ENCODE measurements at regions not wholly inside any gene's neighbourhood (a gene's known extent, or its start where the extent isn't known, plus 50 kb on each side); places are given as distances from the start of the nearest gene placed in this dataset.

DNA sequence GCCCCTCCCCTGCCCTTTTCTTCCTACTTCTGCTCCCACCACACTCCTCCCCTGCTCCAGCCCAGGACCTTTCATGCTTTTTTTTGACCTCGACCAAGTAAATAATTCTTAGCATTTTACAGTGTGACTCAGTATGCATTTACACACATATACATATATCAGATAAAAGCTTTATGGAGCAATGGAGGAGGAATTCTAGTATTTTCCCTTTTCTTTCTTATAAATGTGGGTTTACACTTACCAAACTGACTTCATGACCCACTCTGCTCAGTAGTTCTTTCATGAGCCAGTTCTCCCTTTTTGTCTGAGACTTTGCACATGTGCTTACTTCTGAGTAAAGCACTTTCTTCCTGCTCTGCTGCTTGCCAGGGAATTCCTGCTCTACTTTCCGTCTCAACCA, 111.8 kb upstream of the H2AZ1 start (continued):
- TF ChIP-seq, protein P1, sequence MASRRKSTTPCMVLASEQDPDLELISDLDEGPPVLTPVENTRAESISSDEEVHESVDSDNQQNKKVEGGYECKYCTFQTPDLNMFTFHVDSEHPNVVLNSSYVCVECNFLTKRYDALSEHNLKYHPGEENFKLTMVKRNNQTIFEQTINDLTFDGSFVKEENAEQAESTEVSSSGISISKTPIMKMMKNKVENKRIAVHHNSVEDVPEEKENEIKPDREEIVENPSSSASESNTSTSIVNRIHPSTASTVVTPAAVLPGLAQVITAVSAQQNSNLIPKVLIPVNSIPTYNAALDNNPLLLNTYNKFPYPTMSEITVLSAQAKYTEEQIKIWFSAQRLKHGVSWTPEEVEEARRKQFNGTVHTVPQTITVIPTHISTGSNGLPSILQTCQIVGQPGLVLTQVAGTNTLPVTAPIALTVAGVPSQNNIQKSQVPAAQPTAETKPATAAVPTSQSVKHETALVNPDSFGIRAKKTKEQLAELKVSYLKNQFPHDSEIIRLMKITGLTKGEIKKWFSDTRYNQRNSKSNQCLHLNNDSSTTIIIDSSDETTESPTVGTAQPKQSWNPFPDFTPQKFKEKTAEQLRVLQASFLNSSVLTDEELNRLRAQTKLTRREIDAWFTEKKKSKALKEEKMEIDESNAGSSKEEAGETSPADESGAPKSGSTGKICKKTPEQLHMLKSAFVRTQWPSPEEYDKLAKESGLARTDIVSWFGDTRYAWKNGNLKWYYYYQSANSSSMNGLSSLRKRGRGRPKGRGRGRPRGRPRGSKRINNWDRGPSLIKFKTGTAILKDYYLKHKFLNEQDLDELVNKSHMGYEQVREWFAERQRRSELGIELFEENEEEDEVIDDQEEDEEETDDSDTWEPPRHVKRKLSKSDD (conservative IDR thresholded peaks at IDR 0.05; ENCODE audit: low read length) = no peak
- TF ChIP-seq MEF2A (IDR thresholded peaks at IDR 0.05; ENCODE audit: control insufficient read depth, low read depth, low read length) = no peak
- TF ChIP-seq, protein P2, sequence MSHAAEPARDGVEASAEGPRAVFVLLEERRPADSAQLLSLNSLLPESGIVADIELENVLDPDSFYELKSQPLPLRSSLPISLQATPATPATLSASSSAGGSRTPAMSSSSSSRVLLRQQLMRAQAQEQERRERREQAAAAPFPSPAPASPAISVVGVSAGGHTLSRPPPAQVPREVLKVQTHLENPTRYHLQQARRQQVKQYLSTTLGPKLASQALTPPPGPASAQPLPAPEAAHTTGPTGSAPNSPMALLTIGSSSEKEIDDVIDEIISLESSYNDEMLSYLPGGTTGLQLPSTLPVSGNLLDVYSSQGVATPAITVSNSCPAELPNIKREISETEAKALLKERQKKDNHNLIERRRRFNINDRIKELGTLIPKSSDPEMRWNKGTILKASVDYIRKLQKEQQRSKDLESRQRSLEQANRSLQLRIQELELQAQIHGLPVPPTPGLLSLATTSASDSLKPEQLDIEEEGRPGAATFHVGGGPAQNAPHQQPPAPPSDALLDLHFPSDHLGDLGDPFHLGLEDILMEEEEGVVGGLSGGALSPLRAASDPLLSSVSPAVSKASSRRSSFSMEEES (CRISPR knock-in tag; IDR thresholded peaks at IDR 0.05) = no peak

DNA sequence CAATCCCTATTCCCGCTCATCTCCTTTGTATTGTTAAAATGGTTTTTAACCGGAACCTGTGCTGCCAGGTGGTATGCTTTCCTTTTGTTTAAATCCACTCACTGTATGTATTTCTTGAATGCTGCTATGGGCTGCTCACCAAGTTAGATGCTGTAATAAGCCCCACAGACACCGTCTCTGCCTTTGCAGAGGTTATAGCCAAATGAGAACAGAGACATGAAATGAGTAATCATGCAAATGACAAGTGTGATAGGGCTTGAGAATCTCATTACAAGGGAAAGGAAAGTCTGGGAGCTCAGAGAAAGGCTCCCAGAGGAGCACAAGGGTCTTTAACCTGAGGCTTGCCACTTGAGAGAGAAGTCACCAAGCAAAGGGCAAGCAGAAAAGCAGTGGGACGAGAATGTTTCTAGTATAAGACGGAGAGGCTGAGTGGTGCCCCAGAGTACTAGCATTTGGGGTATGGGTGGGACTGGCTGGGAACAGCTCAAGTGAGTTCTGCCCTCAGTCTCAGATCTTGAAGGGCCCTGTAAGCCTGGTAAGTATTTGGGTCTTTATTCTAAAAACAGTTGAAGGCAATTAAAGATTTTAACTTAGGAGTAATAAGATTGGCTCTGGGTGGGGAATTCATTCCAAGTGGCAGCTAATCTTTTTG, 110.8 kb upstream of the H2AZ1 start:
- ChIA-PET POLR2A (no interaction called here), CTCF (ENCODE audit: low intra/inter-chr PET ratio) (no interaction called here)
- Histone ChIP-seq H3K4me2 (ENCODE audit: insufficient read depth, low read length) (no peak overlapping the region), H3K27me3 (ENCODE audit: control insufficient read depth in 2 of 2, insufficient read depth in 2 of 2, low read length in 2 of 2) (no peaks in the 10 kb centered on the region), H3K27ac (ENCODE audit: extremely low read depth, low read depth, low read length) (no peak overlapping the region), H3K36me3 (ENCODE audit: control insufficient read depth, insufficient read depth, low read length) (no peaks in the 10 kb centered on the region), H3K9me1 (ENCODE audit: control insufficient read depth, insufficient read depth, low read length) (no peaks in the 10 kb centered on the region), H3K4me3 (no peak overlapping the region), H3K79me2 (ENCODE audit: control insufficient read depth, insufficient read depth, low read length) (no peaks in the 10 kb centered on the region), H4K20me1 (replicated peaks; ENCODE audit: control insufficient read depth, insufficient read depth, low read length) (no peaks in the 10 kb centered on the region), H3K9me3 (replicated peaks; ENCODE audit: control insufficient read depth, insufficient read depth, low read depth, low read length) (no peaks in the 10 kb centered on the region), H3K9ac (ENCODE audit: insufficient read depth in 1 of 2, low read depth in 2 of 2, low read length in 2 of 2) (no peak overlapping the region), H2AFZ (ENCODE audit: low read depth, low read length) (no peak overlapping the region), H3K4me1 (replicated peaks in 1 of 2; ENCODE audit: control insufficient read depth in 2 of 2, insufficient read depth in 2 of 2, low read length in 2 of 2) (no peaks in the 10 kb centered on the region)
- DNase-seq (ENCODE audit: extremely low read depth in 1 of 4, low spot score in 3 of 4) (no peak), FAIRE-seq (no peak), ATAC-seq (no peak)
- no TSS peak for BruUV-seq (replicated peaks)
- WGBS (ENCODE audit: insufficient coverage, low coverage, missing lambda C conversion rate) = 1% methylated on average over 5 of the region's 5 CpGs
- in situ Hi-C loops (cut with MboI) = no loop called here
- intact Hi-C loops (cut with micrococcal nuclease) = loop anchor here (10.0 kb wide), 1 partner anchor 66 kb away; no protein-coding TSS in a partner anchor
- TF ChIP-seq, protein P3, sequence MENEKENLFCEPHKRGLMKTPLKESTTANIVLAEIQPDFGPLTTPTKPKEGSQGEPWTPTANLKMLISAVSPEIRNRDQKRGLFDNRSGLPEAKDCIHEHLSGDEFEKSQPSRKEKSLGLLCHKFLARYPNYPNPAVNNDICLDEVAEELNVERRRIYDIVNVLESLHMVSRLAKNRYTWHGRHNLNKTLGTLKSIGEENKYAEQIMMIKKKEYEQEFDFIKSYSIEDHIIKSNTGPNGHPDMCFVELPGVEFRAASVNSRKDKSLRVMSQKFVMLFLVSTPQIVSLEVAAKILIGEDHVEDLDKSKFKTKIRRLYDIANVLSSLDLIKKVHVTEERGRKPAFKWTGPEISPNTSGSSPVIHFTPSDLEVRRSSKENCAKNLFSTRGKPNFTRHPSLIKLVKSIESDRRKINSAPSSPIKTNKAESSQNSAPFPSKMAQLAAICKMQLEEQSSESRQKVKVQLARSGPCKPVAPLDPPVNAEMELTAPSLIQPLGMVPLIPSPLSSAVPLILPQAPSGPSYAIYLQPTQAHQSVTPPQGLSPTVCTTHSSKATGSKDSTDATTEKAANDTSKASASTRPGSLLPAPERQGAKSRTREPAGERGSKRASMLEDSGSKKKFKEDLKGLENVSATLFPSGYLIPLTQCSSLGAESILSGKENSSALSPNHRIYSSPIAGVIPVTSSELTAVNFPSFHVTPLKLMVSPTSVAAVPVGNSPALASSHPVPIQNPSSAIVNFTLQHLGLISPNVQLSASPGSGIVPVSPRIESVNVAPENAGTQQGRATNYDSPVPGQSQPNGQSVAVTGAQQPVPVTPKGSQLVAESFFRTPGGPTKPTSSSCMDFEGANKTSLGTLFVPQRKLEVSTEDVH (IDR thresholded peaks at IDR 0.05; ENCODE audit: low read depth, partially characterized antibody) = no peak
- TF ChIP-seq MYC (IDR thresholded peaks at IDR 0.05; ENCODE audit: low read depth, low read length) = no peak
- TF ChIP-seq MYC (CRISPR knock-in tag; IDR thresholded peaks at IDR 0.05; ENCODE audit: borderline replicate concordance, low read depth) = no peak
- TF ChIP-seq ZNF707 (CRISPR knock-in tag; conservative IDR thresholded peaks at IDR 0.05) = no peak
- no peak for TF ChIP-seq ZNF347 (CRISPR knock-in tag; IDR thresholded peaks at IDR 0.05; ENCODE audit: low read depth)
- no peak for TF ChIP-seq STAT5A (IDR thresholded peaks at IDR 0.05; ENCODE audit: borderline replicate concordance, low read length)
- TF ChIP-seq KAT7 (CRISPR knock-in tag; IDR thresholded peaks at IDR 0.05; ENCODE audit: borderline replicate concordance) = no peak
- TF ChIP-seq, protein P4, sequence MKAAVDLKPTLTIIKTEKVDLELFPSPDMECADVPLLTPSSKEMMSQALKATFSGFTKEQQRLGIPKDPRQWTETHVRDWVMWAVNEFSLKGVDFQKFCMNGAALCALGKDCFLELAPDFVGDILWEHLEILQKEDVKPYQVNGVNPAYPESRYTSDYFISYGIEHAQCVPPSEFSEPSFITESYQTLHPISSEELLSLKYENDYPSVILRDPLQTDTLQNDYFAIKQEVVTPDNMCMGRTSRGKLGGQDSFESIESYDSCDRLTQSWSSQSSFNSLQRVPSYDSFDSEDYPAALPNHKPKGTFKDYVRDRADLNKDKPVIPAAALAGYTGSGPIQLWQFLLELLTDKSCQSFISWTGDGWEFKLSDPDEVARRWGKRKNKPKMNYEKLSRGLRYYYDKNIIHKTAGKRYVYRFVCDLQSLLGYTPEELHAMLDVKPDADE (conservative IDR thresholded peaks at IDR 0.05; ENCODE audit: control insufficient read depth, low read depth, low read length) = no peak
- no peak for TF ChIP-seq MEF2D (tag; conservative IDR thresholded peaks at IDR 0.05; ENCODE audit: low read depth)

Data from K562 (cell line).